GM12891 (cell line): ENCODE measurements at regions not wholly inside any gene's neighbourhood (a gene's known extent, or its start where the extent isn't known, plus 50 kb on each side); places are given as distances from the start of the nearest gene placed in this dataset.

Experiments used
- PAX5 ChIP-seq: IDR thresholded peaks from 2 replicates; pipeline ENCODE4 v1.6.1; 2011; ENCODE audit warnings: low read length, moderate library complexity, mild to moderate bottlenecking; ENCODE audit not compliant: insufficient read depth, severe bottlenecking
- POLR2A ChIP-seq: IDR thresholded peaks from 2 replicates; pipeline ENCODE4 v1.6.1; 2011; ENCODE audit warnings: low read depth, low read length, control low read depth
- POLR2AphosphoS5 ChIP-seq: IDR thresholded peaks from 2 replicates; pipeline ENCODE4 v1.6.1; 2011; ENCODE audit warnings: low read depth, low read length, control low read depth

DNA sequence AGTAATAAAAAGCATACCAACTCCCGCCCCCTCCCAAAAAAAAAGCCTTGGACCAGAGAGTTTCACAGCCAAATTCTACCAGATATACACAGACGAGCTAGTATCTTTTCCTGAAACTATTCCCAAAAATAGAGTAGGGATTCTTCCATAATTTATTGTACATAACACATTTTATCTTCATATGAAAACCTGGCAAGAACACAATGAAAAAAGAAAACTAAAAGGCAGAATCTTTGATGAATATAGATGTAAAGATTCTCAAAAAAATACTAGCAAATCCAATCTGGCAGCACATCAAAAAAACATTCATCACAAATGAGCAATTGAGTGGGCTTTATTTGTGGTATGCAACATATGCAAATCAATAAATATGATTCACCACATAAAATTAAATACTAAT is 798.8 kb downstream of the CDH18 start:
- TF ChIP-seq POLR2A (no peak), PAX5 (no peak), POLR2AphosphoS5 (no peak)
